Natural killer cell treated with Interleukin-12 subunit alpha and Interleukin-12 subunit beta and Interleukin-15 and Interleukin-18, amount 100 ng/mL, for 72 hours (primary cell): ENCODE measurements at regions not wholly inside any gene's neighbourhood (a gene's known extent, or its start where the extent isn't known, plus 50 kb on each side); places are given as distances from the start of the nearest gene placed in this dataset.
"Not testable (repeated sequence)": the region's sequence is repeated elsewhere in the genome, so short reads cannot be mapped to it uniquely, and the experiment has no call there.

Experiments used
- ATAC-seq, 2 donors: fragments of 150-1000 bp; cut with Tn5 transposase in 1 of 2; sonication (Bioruptor Pico), chemical (Tn5 transposase) in 1 of 2; 2 replicates each; pipeline ENCODE4 v1.10.0; 2021
- DNase-seq: peaks from one replicate; pipeline ENCODE4 v3.0.0; 2022; ENCODE audit warnings: low spot score
- H3K27ac Mint-ChIP-seq, 2 donors: 1 replicate in 1 of 2; 2 replicates in 1 of 2; pipeline ENCODE4 v1.8.0; 2022; ENCODE audit warnings: mixed read lengths in 2 of 2, mild to moderate bottlenecking in 1 of 2, moderate library complexity in 1 of 2
- H3K27me3 Mint-ChIP-seq, 2 donors: 1 replicate in 1 of 2; 2 replicates in 1 of 2; pipeline ENCODE4 v1.8.0; 2022; ENCODE audit warnings: mixed read lengths in 2 of 2
- H3K36me3 Mint-ChIP-seq: one replicate; pipeline ENCODE4 v1.8.0; 2022; ENCODE audit warnings: mixed read lengths
- H3K4me1 Mint-ChIP-seq, 2 donors: 1 replicate in 1 of 2; 2 replicates in 1 of 2; pipeline ENCODE4 v1.8.0; 2022; ENCODE audit warnings: low read depth in 2 of 2, mixed read lengths in 2 of 2, mild to moderate bottlenecking in 1 of 2
- H3K4me3 Mint-ChIP-seq: one replicate; pipeline ENCODE4 v1.8.0; 2022; ENCODE audit warnings: mixed read lengths
- H3K9me3 Mint-ChIP-seq: 2 replicates; pipeline ENCODE4 v1.8.0; 2022; ENCODE audit warnings: mixed read lengths

- no peak for DNase-seq
- Mint-ChIP-seq H3K9me3 (peaks cover 11% of the 10 kb centered on the region), H3K27ac (no peak overlapping the region), H3K4me3 (no peak overlapping the region), H3K36me3 (no peaks in the 10 kb centered on the region), H3K27me3 (no peaks in the 10 kb centered on the region), H3K4me1 (no peaks in the 10 kb centered on the region)
- ATAC-seq: no peak
These were observed 273.1 kb upstream of the ARSJ start for GRCh38 chr4:114252499-114252898.

- Mint-ChIP-seq H3K27me3 (no peaks in the 10 kb centered on the region), H3K9me3 (peaks cover 16% of the 10 kb centered on the region), H3K36me3 (no peaks in the 10 kb centered on the region), H3K27ac (no peak overlapping the region), H3K4me3 (no peak overlapping the region), H3K4me1 (no peaks in the 10 kb centered on the region)
- no peak for DNase-seq
- no peak for ATAC-seq
These were observed 278.1 kb upstream of the ARSJ start for GRCh38 chr4:114257501-114257900.

- not testable (repeated sequence) for H3K4me1 Mint-ChIP-seq, H3K4me3 Mint-ChIP-seq, H3K27me3 Mint-ChIP-seq, H3K36me3 Mint-ChIP-seq, H3K27ac Mint-ChIP-seq, DNase-seq, ATAC-seq, H3K9me3 Mint-ChIP-seq
These were observed 283.0 kb upstream of the ARSJ start for GRCh38 chr4:114262421-114262820.

GRCh38 chr4:114263233-114263632, 283.8 kb upstream of the ARSJ start:
- H3K4me1 Mint-ChIP-seq: no peaks in the 10 kb centered on the region
- no peak for ATAC-seq
- H3K36me3 Mint-ChIP-seq: no peaks in the 10 kb centered on the region

GRCh38 chr4:114264452-114264851, 285.0 kb upstream of the ARSJ start:
- Mint-ChIP-seq H3K4me1 (no peaks in the 10 kb centered on the region), H3K36me3 (no peaks in the 10 kb centered on the region), H3K27me3 (no peaks in the 10 kb centered on the region), H3K9me3 (peaks cover 4% of the 10 kb centered on the region), H3K27ac (no peak overlapping the region), H3K4me3 (no peak overlapping the region)
- no peak for DNase-seq
- ATAC-seq: no peak

More at GRCh38 chr4:114263233-114263632, 283.8 kb upstream of the ARSJ start:
- Mint-ChIP-seq H3K9me3 (peaks cover 4% of the 10 kb centered on the region), H3K27me3 (no peaks in the 10 kb centered on the region), H3K4me3 (no peak overlapping the region), H3K27ac (no peak overlapping the region)
- DNase-seq: no peak

GRCh38 chr4:114264877-114265291, 285.4 kb upstream of the ARSJ start:
- Mint-ChIP-seq H3K27me3 (no peaks in the 10 kb centered on the region), H3K36me3 (no peaks in the 10 kb centered on the region), H3K27ac (no peak overlapping the region), H3K4me1 (no peaks in the 10 kb centered on the region), H3K9me3 (peaks cover 6% of the 10 kb centered on the region), H3K4me3 (no peak overlapping the region)
- no peak for DNase-seq
- ATAC-seq: no peak

- Mint-ChIP-seq H3K27ac (no peak overlapping the region), H3K27me3 (no peaks in the 10 kb centered on the region), H3K36me3 (no peaks in the 10 kb centered on the region), H3K4me3 (no peak overlapping the region), H3K4me1 (no peaks in the 10 kb centered on the region), H3K9me3 (peaks cover 7% of the 10 kb centered on the region)
- no peak for DNase-seq
- no peak for ATAC-seq
These were observed 285.9 kb upstream of the ARSJ start for GRCh38 chr4:114265342-114265741.

- H3K9me3 Mint-ChIP-seq: peaks cover 7% of the 10 kb centered on the region
- H3K27ac Mint-ChIP-seq: no peak overlapping the region
- DNase-seq (no peak), ATAC-seq (no peak)
- no peaks in the 10 kb centered on the region for H3K4me1 Mint-ChIP-seq
- H3K27me3 Mint-ChIP-seq: no peaks in the 10 kb centered on the region
- no peaks in the 10 kb centered on the region for H3K36me3 Mint-ChIP-seq
- no peak overlapping the region for H3K4me3 Mint-ChIP-seq
These were observed 288.5 kb upstream of the ARSJ start for GRCh38 chr4:114267976-114268375.

GRCh38 chr4:114271031-114271430, 291.6 kb upstream of the ARSJ start:
- Mint-ChIP-seq H3K4me3 (no peak overlapping the region), H3K4me1 (no peaks in the 10 kb centered on the region), H3K9me3 (peaks cover 7% of the 10 kb centered on the region), H3K27me3 (no peaks in the 10 kb centered on the region), H3K36me3 (no peaks in the 10 kb centered on the region), H3K27ac (no peak overlapping the region)
- DNase-seq: no peak
- ATAC-seq: no peak

- Mint-ChIP-seq H3K27me3 (no peaks in the 10 kb centered on the region), H3K4me1 (no peaks in the 10 kb centered on the region), H3K36me3 (no peaks in the 10 kb centered on the region), H3K4me3 (no peak overlapping the region), H3K27ac (no peak overlapping the region), H3K9me3 (peaks cover 7% of the 10 kb centered on the region)
- ATAC-seq (no peak), DNase-seq (no peak)
These were observed 292.8 kb upstream of the ARSJ start for GRCh38 chr4:114272226-114272625.

GRCh38 chr4:114273238-114273637, 293.8 kb upstream of the ARSJ start:
- Mint-ChIP-seq H3K36me3 (no peaks in the 10 kb centered on the region), H3K27me3 (no peaks in the 10 kb centered on the region), H3K9me3 (peaks cover 7% of the 10 kb centered on the region), H3K4me3 (no peak overlapping the region), H3K4me1 (no peaks in the 10 kb centered on the region), H3K27ac (no peak overlapping the region)
- ATAC-seq: no peak
- no peak for DNase-seq

GRCh38 chr4:114277690-114278089, 298.2 kb upstream of the ARSJ start:
- Mint-ChIP-seq H3K4me1 (no peaks in the 10 kb centered on the region), H3K27me3 (no peaks in the 10 kb centered on the region), H3K27ac (no peak overlapping the region), H3K4me3 (no peak overlapping the region), H3K9me3 (no peaks in the 10 kb centered on the region), H3K36me3 (no peaks in the 10 kb centered on the region)
- ATAC-seq: no peak
- DNase-seq: no peak

GRCh38 chr4:114279066-114279465, 299.6 kb upstream of the ARSJ start:
- H3K4me1 Mint-ChIP-seq: no peaks in the 10 kb centered on the region
- ATAC-seq (no peak), DNase-seq (no peak)
- no peaks in the 10 kb centered on the region for H3K36me3 Mint-ChIP-seq
- H3K27ac Mint-ChIP-seq: no peak overlapping the region
- H3K27me3 Mint-ChIP-seq: no peaks in the 10 kb centered on the region
- no peak overlapping the region for H3K4me3 Mint-ChIP-seq
- no peaks in the 10 kb centered on the region for H3K9me3 Mint-ChIP-seq

GRCh38 chr4:114279711-114280110, 300.3 kb upstream of the ARSJ start:
- H3K9me3 Mint-ChIP-seq: no peaks in the 10 kb centered on the region

GRCh38 chr4:114280645-114281044, 301.2 kb upstream of the ARSJ start:
- no peaks in the 10 kb centered on the region for H3K27me3 Mint-ChIP-seq
- H3K36me3 Mint-ChIP-seq: no peaks in the 10 kb centered on the region

More at GRCh38 chr4:114279711-114280110, 300.3 kb upstream of the ARSJ start:
- Mint-ChIP-seq H3K36me3 (no peaks in the 10 kb centered on the region), H3K4me3 (no peak overlapping the region), H3K27me3 (no peaks in the 10 kb centered on the region), H3K4me1 (no peaks in the 10 kb centered on the region), H3K27ac (no peak overlapping the region)
- DNase-seq (no peak), ATAC-seq (no peak)

More at GRCh38 chr4:114280645-114281044, 301.2 kb upstream of the ARSJ start:
- Mint-ChIP-seq H3K27ac (no peak overlapping the region), H3K4me3 (no peak overlapping the region), H3K4me1 (no peaks in the 10 kb centered on the region), H3K9me3 (no peaks in the 10 kb centered on the region)
- ATAC-seq (no peak), DNase-seq (no peak)
